Stimulated activated effector memory CD8-positive, alpha-beta T cell treated with anti-CD3 and anti-CD28 coated beads, Interleukin-12 subunit alpha, Interleukin-12 subunit beta, amount 100 ng/mL, for 72 hours (primary cell): ENCODE measurements at regions not wholly inside any gene's neighbourhood (a gene's known extent, or its start where the extent isn't known, plus 50 kb on each side); places are given as distances from the start of the nearest gene placed in this dataset.

Experiments used
- ATAC-seq: fragments of 150-1000 bp; cut with Tn5 transposase; 2 replicates; pipeline ENCODE4 v1.10.0; 2021
- DNase-seq, 2 donors: peaks; one replicate each; pipeline ENCODE4 v3.0.0; 2021 to 2022; ENCODE audit warnings: low spot score in 2 of 2
- H3K27ac Mint-ChIP-seq: one replicate; pipeline ENCODE4 v1.8.0; 2022; ENCODE audit warnings: mild to moderate bottlenecking, mixed read lengths
- H3K36me3 Mint-ChIP-seq: one replicate; pipeline ENCODE4 v1.8.0; 2022; ENCODE audit warnings: mild to moderate bottlenecking, mixed read lengths
- H3K4me1 Mint-ChIP-seq: one replicate; pipeline ENCODE4 v1.8.0; 2022; ENCODE audit warnings: mixed read lengths
- H3K4me3 Mint-ChIP-seq: one replicate; pipeline ENCODE4 v1.8.0; 2022; ENCODE audit warnings: mild to moderate bottlenecking, mixed read lengths
- H3K9me3 Mint-ChIP-seq: one replicate; pipeline ENCODE4 v1.8.0; 2022; ENCODE audit warnings: mixed read lengths

GRCh38 chrX:39162322-39162735, 361.1 kb downstream of the MID1IP1 start:
- Mint-ChIP-seq H3K27ac (no peak overlapping the region), H3K9me3 (no peaks in the 10 kb centered on the region), H3K36me3 (no peaks in the 10 kb centered on the region), H3K4me3 (peak overlapping the region; percentile 12), H3K4me1 (peaks cover 29% of the 10 kb centered on the region)
- no peak for DNase-seq
- peak; percentile 67 for ATAC-seq

DNA sequence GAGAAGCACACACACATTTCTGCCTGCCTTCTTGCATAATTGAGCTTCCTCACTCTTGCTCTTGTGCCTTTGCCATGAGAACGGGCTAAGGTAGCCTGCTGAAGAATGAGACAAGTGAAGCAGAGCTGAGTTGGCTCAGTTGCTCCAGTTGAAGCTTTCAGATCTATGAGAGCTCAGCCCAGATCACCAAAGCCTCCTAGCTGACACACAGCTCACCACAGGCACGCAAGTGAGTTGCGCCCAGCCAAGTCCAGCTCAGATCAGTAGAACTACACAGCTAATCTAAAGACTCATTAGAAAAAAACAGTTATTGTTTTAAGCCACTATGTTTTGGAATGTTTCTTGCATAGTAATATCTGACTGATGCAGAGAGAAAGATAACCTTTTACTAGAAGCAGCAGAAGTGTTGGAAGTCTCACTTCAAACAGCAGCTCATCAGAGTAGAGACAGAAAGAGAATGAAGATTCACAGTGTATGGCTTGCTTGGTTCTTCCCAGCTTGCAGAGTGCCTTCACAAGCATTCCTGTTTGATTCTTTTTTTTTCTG, 362.4 kb downstream of the MID1IP1 start:
- ATAC-seq (peak; percentile 87), DNase-seq (no peak)
- H3K9me3 Mint-ChIP-seq, result no peaks in the 10 kb centered on the region
- no peak overlapping the region for H3K27ac Mint-ChIP-seq
- H3K4me3 Mint-ChIP-seq, result no peak overlapping the region
- no peaks in the 10 kb centered on the region for H3K36me3 Mint-ChIP-seq
- peaks cover 29% of the 10 kb centered on the region for H3K4me1 Mint-ChIP-seq

- no peak for ATAC-seq
- Mint-ChIP-seq H3K4me3 (no peak overlapping the region), H3K36me3 (no peaks in the 10 kb centered on the region), H3K27ac (no peak overlapping the region), H3K9me3 (no peaks in the 10 kb centered on the region), H3K4me1 (peaks cover 25% of the 10 kb centered on the region)
- DNase-seq, result no peak
Measured at GRCh38 chrX:39164212-39164611, 363.0 kb downstream of the MID1IP1 start.

- H3K4me1 Mint-ChIP-seq, result peaks cover 22% of the 10 kb centered on the region
- H3K27ac Mint-ChIP-seq, result no peak overlapping the region
- H3K36me3 Mint-ChIP-seq, result no peaks in the 10 kb centered on the region
- no peak for ATAC-seq
- no peak overlapping the region for H3K4me3 Mint-ChIP-seq
- no peak for DNase-seq
- no peaks in the 10 kb centered on the region for H3K9me3 Mint-ChIP-seq
Measured at GRCh38 chrX:39165185-39165584, 363.9 kb downstream of the MID1IP1 start.

DNA sequence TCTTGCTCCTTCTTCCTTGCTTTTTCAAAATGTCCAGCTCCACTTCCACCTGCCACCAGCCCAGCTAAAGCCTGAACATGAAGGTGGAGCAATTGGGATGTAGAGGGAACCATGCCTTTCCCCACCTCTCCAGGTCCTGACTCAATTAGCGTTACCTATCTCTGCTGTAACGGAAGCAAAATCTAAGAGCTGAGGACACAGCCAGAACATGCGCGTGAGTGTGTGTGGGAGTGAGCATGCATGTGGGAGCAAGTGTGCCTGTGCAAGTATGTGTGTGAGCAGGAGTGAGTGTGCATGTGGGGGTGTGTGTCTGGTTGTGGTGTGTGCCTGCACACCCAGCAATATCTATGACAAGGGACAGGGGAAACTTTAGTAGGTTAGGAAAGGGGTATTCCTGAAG, 364.5 kb downstream of the MID1IP1 start:
- DNase-seq (no peak), ATAC-seq (no peak)
- Mint-ChIP-seq H3K36me3 (no peaks in the 10 kb centered on the region), H3K4me3 (no peak overlapping the region), H3K27ac (no peak overlapping the region), H3K9me3 (no peaks in the 10 kb centered on the region), H3K4me1 (peaks cover 22% of the 10 kb centered on the region)

- peak; percentile 75 for ATAC-seq
- Mint-ChIP-seq H3K4me3 (no peak overlapping the region), H3K9me3 (no peaks in the 10 kb centered on the region), H3K36me3 (no peaks in the 10 kb centered on the region), H3K27ac (no peak overlapping the region), H3K4me1 (peaks cover 10% of the 10 kb centered on the region)
- DNase-seq, result no peak
Measured at GRCh38 chrX:39167791-39168190, 366.5 kb downstream of the MID1IP1 start.

DNA sequence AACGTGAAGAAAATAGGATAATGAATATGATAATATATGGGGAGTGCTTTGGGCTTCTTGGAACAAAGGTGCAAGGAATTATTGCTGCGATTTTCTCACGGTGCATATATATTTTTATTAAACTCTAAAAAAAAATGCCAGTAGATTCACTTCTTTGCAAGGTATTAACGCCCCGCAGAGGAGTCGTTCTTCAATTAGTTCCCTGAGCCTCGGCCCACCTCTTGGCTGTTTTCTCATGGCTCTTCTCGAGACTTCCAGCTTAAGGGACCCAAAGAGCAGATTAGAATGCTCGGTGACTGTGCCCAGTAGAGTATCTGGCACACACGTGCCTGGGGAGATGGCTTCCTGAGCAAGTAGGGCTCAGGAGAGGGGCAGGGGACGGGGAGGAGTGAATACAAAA, 367.4 kb downstream of the MID1IP1 start:
- no peaks in the 10 kb centered on the region for H3K9me3 Mint-ChIP-seq

GRCh38 chrX:39169976-39170375, 368.7 kb downstream of the MID1IP1 start:
- Mint-ChIP-seq H3K27ac (no peak overlapping the region), H3K4me1 (peaks cover 5% of the 10 kb centered on the region), H3K36me3 (no peaks in the 10 kb centered on the region), H3K4me3 (no peak overlapping the region), H3K9me3 (no peaks in the 10 kb centered on the region)
- DNase-seq (no peak), ATAC-seq (no peak)

More for the DNA sequence above, 367.4 kb downstream of the MID1IP1 start:
- Mint-ChIP-seq H3K27ac (no peak overlapping the region), H3K4me3 (no peak overlapping the region), H3K36me3 (no peaks in the 10 kb centered on the region), H3K4me1 (peaks cover 5% of the 10 kb centered on the region)
- DNase-seq, result no peak
- no peak for ATAC-seq

DNA sequence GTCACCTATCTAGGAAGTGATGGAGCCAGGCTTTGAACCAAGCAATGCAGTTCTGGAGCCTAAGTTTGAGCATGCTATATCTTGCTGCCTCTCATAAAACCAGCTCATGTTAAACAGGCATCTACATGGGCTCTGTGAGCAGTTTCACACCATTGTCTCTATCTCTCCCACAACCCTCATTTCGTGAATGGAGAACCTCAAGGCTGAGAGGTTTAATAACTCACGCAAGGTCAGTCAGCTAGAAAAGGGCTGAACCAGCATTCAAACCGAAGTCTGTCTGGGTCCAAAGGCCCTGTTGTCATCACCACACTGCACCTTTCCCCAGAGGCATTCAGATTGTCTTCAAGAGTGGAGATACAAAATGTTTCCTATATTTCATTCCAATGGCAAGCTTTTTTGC, 369.2 kb downstream of the MID1IP1 start:
- H3K27ac Mint-ChIP-seq, result no peak overlapping the region
- no peaks in the 10 kb centered on the region for H3K36me3 Mint-ChIP-seq
- ATAC-seq, result no peak

DNA sequence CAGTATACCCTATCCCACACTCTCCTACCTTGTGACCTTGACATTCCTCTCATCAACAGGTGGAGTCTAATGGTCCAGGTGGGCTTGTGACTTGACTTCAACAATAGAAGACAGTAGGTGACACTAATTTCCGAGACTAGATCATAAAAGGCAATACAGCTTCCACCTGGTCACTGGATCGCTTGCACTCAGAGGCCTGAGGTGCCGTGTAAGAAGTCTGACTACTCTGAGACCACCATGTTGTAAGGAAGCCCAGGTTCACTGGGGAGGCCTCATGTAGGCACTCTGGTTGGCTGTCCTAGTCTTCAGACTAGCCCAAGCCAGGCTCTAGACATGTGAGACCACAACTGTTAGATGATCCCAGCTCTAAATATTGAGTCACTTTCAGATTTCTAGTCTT, 370.4 kb downstream of the MID1IP1 start:
- Mint-ChIP-seq H3K36me3 (no peaks in the 10 kb centered on the region), H3K4me3 (no peak overlapping the region), H3K4me1 (no peaks in the 10 kb centered on the region), H3K27ac (no peak overlapping the region), H3K9me3 (no peaks in the 10 kb centered on the region)
- ATAC-seq (no peak), DNase-seq (no peak)

More for the DNA sequence above, 369.2 kb downstream of the MID1IP1 start:
- peaks cover 5% of the 10 kb centered on the region for H3K4me1 Mint-ChIP-seq
- H3K4me3 Mint-ChIP-seq, result no peak overlapping the region
- DNase-seq, result no peak
- no peaks in the 10 kb centered on the region for H3K9me3 Mint-ChIP-seq

GRCh38 chrX:39174241-39174771, 373.0 kb downstream of the MID1IP1 start:
- ATAC-seq, result no peak
- DNase-seq, result no peak
- Mint-ChIP-seq H3K9me3 (no peaks in the 10 kb centered on the region), H3K4me1 (no peaks in the 10 kb centered on the region), H3K4me3 (peak overlapping the region; percentile 39), H3K36me3 (no peaks in the 10 kb centered on the region), H3K27ac (peak overlapping the region; percentile 37)

- peak overlapping the region; percentile 39 for H3K4me3 Mint-ChIP-seq
- no peaks in the 10 kb centered on the region for H3K4me1 Mint-ChIP-seq
- peak overlapping the region; percentile 37 for H3K27ac Mint-ChIP-seq
- H3K9me3 Mint-ChIP-seq, result no peaks in the 10 kb centered on the region
- ATAC-seq, result peak; percentile 51
- no peak for DNase-seq
- no peaks in the 10 kb centered on the region for H3K36me3 Mint-ChIP-seq
Measured at GRCh38 chrX:39174772-39175417, 373.6 kb downstream of the MID1IP1 start.

DNA sequence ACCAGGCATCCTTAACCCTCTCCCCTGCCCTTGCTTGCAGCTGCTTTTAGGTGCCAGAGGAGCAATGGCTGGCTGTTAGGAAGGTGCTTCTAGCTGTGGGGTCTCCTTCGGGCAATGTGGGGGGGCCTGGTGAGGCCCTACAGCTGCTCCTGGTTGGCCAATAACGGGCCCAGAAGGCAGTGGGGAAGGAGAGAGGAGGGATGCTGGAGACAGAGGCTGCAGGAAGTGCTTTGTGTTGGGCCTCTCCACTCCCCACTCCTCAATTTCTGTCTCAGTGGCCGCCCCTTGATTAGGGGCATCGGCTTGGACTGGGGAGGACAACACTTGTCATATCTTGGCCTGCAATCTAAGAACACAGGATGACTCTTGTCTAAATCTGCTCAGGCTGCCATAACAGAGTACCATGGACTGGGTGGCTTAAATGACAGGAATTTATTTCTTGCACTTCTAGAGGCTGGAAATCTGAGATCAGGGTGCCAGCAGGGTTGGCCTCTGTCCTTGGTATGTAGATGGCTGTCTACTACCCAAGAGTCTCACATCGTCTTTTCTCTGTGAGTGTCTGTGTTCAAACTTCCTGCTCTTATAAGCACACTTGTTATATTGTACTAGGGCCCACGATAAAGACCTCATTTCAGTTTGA, 374.3 kb downstream of the MID1IP1 start:
- no peak for DNase-seq
- Mint-ChIP-seq H3K9me3 (no peaks in the 10 kb centered on the region), H3K4me3 (peak overlapping the region; percentile 39), H3K4me1 (no peaks in the 10 kb centered on the region), H3K36me3 (no peaks in the 10 kb centered on the region), H3K27ac (peak overlapping the region; percentile 37)
- no peak for ATAC-seq

GRCh38 chrX:39176105-39176504, 374.8 kb downstream of the MID1IP1 start:
- no peaks in the 10 kb centered on the region for H3K9me3 Mint-ChIP-seq
- no peak overlapping the region for H3K4me3 Mint-ChIP-seq
- no peaks in the 10 kb centered on the region for H3K4me1 Mint-ChIP-seq
- H3K36me3 Mint-ChIP-seq, result no peaks in the 10 kb centered on the region
- no peak overlapping the region for H3K27ac Mint-ChIP-seq
- no peak for ATAC-seq
- no peak for DNase-seq

DNA sequence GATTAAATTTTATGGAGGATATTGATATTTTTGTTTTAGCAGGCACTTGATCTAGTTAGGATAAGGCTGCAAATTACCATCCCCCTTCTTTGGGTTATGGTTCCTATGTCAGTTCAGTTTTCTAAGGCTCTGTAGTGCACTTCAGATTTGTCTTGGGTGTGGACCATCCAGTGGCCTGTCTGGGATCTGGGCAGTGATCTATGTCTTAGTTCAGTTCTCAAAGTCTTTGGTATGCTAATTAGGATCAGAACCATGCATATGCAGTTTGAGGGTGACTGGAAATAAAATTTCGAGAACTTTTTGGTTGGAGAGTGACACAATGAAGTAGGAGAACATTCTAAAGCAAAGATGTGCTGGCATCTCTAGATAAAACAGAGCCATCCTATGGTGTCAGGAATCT, 388.2 kb downstream of the MID1IP1 start:
- Mint-ChIP-seq H3K27ac (no peak overlapping the region), H3K4me3 (no peak overlapping the region), H3K36me3 (no peaks in the 10 kb centered on the region), H3K4me1 (no peaks in the 10 kb centered on the region), H3K9me3 (peaks cover 2% of the 10 kb centered on the region)
- no peak for ATAC-seq
- DNase-seq, result no peak

DNA sequence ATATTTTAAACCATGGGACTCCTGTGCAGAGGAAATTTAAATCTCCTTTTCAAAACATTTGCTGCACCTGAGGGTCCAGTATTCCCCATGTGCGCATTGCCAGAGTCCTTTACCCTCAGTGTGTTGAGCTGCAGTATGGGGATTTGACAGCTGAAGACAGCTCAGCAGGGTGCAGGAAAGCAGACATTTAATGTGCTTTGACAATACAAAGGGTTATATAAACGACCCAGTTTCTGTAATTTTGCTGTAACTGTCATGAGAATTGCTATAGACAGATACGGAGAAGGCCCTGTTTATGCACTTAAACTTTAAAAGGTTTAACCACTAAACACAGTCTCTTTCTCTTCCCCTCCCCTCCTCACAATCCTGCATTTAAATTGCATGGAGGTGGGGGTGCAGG, 393.4 kb downstream of the MID1IP1 start:
- H3K4me3 Mint-ChIP-seq, result no peak overlapping the region
- peaks cover 8% of the 10 kb centered on the region for H3K36me3 Mint-ChIP-seq
- no peak for DNase-seq
- no peak overlapping the region for H3K27ac Mint-ChIP-seq
- H3K9me3 Mint-ChIP-seq, result no peaks in the 10 kb centered on the region
- no peak for ATAC-seq
- peaks cover 16% of the 10 kb centered on the region for H3K4me1 Mint-ChIP-seq
